ENCODE measurements at regions not wholly inside any gene's neighbourhood (a gene's known extent, or its start where the extent isn't known, plus 50 kb on each side); places are given as distances from the start of the nearest gene placed in this dataset.

DNA sequence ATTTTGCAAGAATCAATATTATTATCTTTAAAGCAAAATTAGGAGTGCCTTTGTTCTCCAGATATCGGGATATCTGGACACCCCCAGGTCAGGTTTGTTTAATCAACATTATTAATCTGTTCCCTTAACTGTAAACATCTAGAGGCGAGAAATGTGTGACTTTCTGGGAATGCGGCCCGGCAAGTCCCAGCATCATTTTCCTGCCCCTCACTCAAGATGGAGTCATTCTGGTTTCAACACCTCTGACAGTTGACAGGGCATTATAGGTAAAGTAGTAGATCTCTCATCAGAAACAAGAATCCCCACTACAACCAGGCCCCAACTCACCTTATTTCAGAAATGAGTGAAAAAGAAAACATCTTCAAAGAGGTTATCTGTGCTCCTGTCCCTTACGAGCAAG, 331.6 kb upstream of the ZFP42 start:
- TF ChIP-seq, protein P1, sequence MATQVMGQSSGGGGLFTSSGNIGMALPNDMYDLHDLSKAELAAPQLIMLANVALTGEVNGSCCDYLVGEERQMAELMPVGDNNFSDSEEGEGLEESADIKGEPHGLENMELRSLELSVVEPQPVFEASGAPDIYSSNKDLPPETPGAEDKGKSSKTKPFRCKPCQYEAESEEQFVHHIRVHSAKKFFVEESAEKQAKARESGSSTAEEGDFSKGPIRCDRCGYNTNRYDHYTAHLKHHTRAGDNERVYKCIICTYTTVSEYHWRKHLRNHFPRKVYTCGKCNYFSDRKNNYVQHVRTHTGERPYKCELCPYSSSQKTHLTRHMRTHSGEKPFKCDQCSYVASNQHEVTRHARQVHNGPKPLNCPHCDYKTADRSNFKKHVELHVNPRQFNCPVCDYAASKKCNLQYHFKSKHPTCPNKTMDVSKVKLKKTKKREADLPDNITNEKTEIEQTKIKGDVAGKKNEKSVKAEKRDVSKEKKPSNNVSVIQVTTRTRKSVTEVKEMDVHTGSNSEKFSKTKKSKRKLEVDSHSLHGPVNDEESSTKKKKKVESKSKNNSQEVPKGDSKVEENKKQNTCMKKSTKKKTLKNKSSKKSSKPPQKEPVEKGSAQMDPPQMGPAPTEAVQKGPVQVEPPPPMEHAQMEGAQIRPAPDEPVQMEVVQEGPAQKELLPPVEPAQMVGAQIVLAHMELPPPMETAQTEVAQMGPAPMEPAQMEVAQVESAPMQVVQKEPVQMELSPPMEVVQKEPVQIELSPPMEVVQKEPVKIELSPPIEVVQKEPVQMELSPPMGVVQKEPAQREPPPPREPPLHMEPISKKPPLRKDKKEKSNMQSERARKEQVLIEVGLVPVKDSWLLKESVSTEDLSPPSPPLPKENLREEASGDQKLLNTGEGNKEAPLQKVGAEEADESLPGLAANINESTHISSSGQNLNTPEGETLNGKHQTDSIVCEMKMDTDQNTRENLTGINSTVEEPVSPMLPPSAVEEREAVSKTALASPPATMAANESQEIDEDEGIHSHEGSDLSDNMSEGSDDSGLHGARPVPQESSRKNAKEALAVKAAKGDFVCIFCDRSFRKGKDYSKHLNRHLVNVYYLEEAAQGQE (IDR thresholded peaks at IDR 0.05; ENCODE audit: insufficient read depth in 1 of 2, low read depth in 2 of 2, low read length in 2 of 2), result no peak
- TF ChIP-seq POLR2AphosphoS5 (IDR thresholded peaks at IDR 0.05; ENCODE audit: low read depth, low read length), result no peak
